WTC11 (cell line): ENCODE measurements at regions not wholly inside any gene's neighbourhood (a gene's known extent, or its start where the extent isn't known, plus 50 kb on each side); places are given as distances from the start of the nearest gene placed in this dataset.

Experiments used
- ATAC-seq: fragments of 200-7000 bp; cut with Tn5 transposase; 2 replicates; pipeline ENCODE4 v1.10.0; 2021; ENCODE audit warnings: mild to moderate bottlenecking, moderate library complexity
- CTCF ChIA-PET: fragments of 300-600 bp; sonication (Branson Sonifier 250); formaldehyde crosslinking; loops from one replicate; lab custom pipeline; 2021; ENCODE audit warnings: antibody characterized with exemption; lab: Charles Lee
- POLR2A ChIA-PET: fragments of 350-600 bp; sonication (Branson Sonifier 250); formaldehyde crosslinking; loops from one replicate; lab custom pipeline; 2021; ENCODE audit warnings: antibody characterized with exemption; lab: Charles Lee
- DNase-seq: peaks from one replicate; pipeline ENCODE4 v3.0.0; 2021; ENCODE audit warnings: low spot score
- H3K27ac Mint-ChIP-seq: 2 replicates; pipeline ENCODE4 v1.8.0; 2021; ENCODE audit warnings: mixed read lengths
- H3K27me3 Mint-ChIP-seq: 2 replicates; pipeline ENCODE4 v1.8.0; 2021; ENCODE audit warnings: low read depth, mild to moderate bottlenecking, moderate library complexity, mixed read lengths
- H3K36me3 Mint-ChIP-seq: 2 replicates; pipeline ENCODE4 v1.8.0; 2021; ENCODE audit warnings: mixed read lengths
- H3K4me1 Mint-ChIP-seq: 2 replicates; pipeline ENCODE4 v1.8.0; 2022; ENCODE audit warnings: mixed read lengths
- H3K4me3 Mint-ChIP-seq: 2 replicates; pipeline ENCODE4 v1.8.0; 2021; ENCODE audit warnings: mild to moderate bottlenecking, moderate library complexity, mixed read lengths
- H3K9me3 Mint-ChIP-seq: 2 replicates; pipeline ENCODE4 v1.8.0; 2021; ENCODE audit warnings: mixed read lengths
- ATF3 ChIP-seq: sonication (generic); formaldehyde crosslinking; conservative IDR thresholded peaks from 2 replicates; pipeline ENCODE4 v1.8.1; 2022; ENCODE audit warnings: mild to moderate bottlenecking, missing genetic modification reagents
- CREB1 ChIP-seq: sonication (generic); formaldehyde crosslinking; IDR thresholded peaks from 2 replicates; pipeline ENCODE4 v1.8.0; 2023; ENCODE audit warnings: mild to moderate bottlenecking, missing genetic modification reagents
- EMX1 ChIP-seq: fragments of 250-450 bp; sonication (Bioruptor Pico); IDR thresholded peaks from 2 replicates; pipeline ENCODE4 v1.8.0; 2021; ENCODE audit warnings: mild to moderate bottlenecking
- ESRRA ChIP-seq: sonication (generic); formaldehyde crosslinking; IDR thresholded peaks from 2 replicates; pipeline ENCODE4 v1.8.1; 2022; ENCODE audit warnings: mild to moderate bottlenecking, missing genetic modification reagents, borderline replicate concordance
- FOXJ3 ChIP-seq: sonication (generic); formaldehyde crosslinking; IDR thresholded peaks from 2 replicates; pipeline ENCODE4 v1.9.0; 2021; ENCODE audit warnings: missing genetic modification reagents, mild to moderate bottlenecking, borderline replicate concordance
- GTF2I ChIP-seq: fragments of 250-450 bp; sonication (Bioruptor Pico); conservative IDR thresholded peaks from 2 replicates; pipeline ENCODE4 v1.4.0; 2021; ENCODE audit warnings: mild to moderate bottlenecking
- IRF2 ChIP-seq: sonication (generic); formaldehyde crosslinking; IDR thresholded peaks from 2 replicates; pipeline ENCODE4 v1.8.0; 2022; ENCODE audit warnings: low read depth, missing genetic modification reagents, borderline replicate concordance
- JUN ChIP-seq: sonication (generic); formaldehyde crosslinking; IDR thresholded peaks from 2 replicates; pipeline ENCODE4 v1.8.0; 2023; ENCODE audit warnings: mild to moderate bottlenecking, missing genetic modification reagents
- KAT7 ChIP-seq: sonication (generic); formaldehyde crosslinking; IDR thresholded peaks from 2 replicates; pipeline ENCODE4 v1.8.1; 2023; ENCODE audit warnings: missing genetic modification reagents, mild to moderate bottlenecking, borderline replicate concordance
- MXD4 ChIP-seq: fragments of 250-450 bp; sonication (Bioruptor Pico); IDR thresholded peaks from 2 replicates; pipeline ENCODE4 v1.8.0; 2021; ENCODE audit warnings: mild to moderate bottlenecking, moderate library complexity, borderline replicate concordance
- MYBL2 ChIP-seq: sonication (generic); formaldehyde crosslinking; IDR thresholded peaks from 2 replicates; pipeline ENCODE4 v1.8.1; 2023; ENCODE audit warnings: mild to moderate bottlenecking, moderate library complexity, missing genetic modification reagents
- NFYB ChIP-seq: sonication (generic); formaldehyde crosslinking; conservative IDR thresholded peaks from 2 replicates; pipeline ENCODE4 v1.8.0; 2022; ENCODE audit warnings: low read depth, missing genetic modification reagents
- NR1H2 ChIP-seq: sonication (generic); formaldehyde crosslinking; IDR thresholded peaks from 2 replicates; pipeline ENCODE4 v1.9.0; 2021; ENCODE audit warnings: mild to moderate bottlenecking, moderate library complexity, missing genetic modification reagents
- OVOL2 ChIP-seq: fragments of 250-450 bp; sonication (Bioruptor Pico); IDR thresholded peaks from 2 replicates; pipeline ENCODE4 v1.9.0; 2021; ENCODE audit warnings: mild to moderate bottlenecking, borderline replicate concordance
- RORB ChIP-seq: fragments of 250-450 bp; sonication (Bioruptor Pico); IDR thresholded peaks from 2 replicates; pipeline ENCODE4 v1.9.0; 2021; ENCODE audit warnings: mild to moderate bottlenecking
- SP1 ChIP-seq: sonication (generic); formaldehyde crosslinking; conservative IDR thresholded peaks from 2 replicates; pipeline ENCODE4 v1.8.1; 2022; ENCODE audit warnings: missing genetic modification reagents
- TCF7 ChIP-seq: sonication (generic); formaldehyde crosslinking; IDR thresholded peaks from 2 replicates; pipeline ENCODE4 v1.8.0; 2022; ENCODE audit warnings: mild to moderate bottlenecking, low read depth, missing genetic modification reagents, moderate library complexity
- TP53 ChIP-seq: sonication (generic); formaldehyde crosslinking; IDR thresholded peaks from 2 replicates; pipeline ENCODE4 v1.8.1; 2023; ENCODE audit warnings: mild to moderate bottlenecking, missing genetic modification reagents
- ZSCAN18 ChIP-seq: fragments of 250-450 bp; sonication (Bioruptor Pico); IDR thresholded peaks from 2 replicates; pipeline ENCODE4 v2.1.2; 2022; ENCODE audit warnings: mild to moderate bottlenecking, moderate library complexity
- TF ChIP-seq, protein P1 (sequence below): fragments of 250-450 bp; sonication (Bioruptor Pico); IDR thresholded peaks from 2 replicates; pipeline ENCODE4 v1.9.0; 2021; ENCODE audit warnings: mild to moderate bottlenecking, borderline replicate concordance
- TF ChIP-seq, protein P2 (sequence below): sonication (generic); formaldehyde crosslinking; IDR thresholded peaks from 2 replicates; pipeline ENCODE4 v1.8.0; 2023; ENCODE audit warnings: missing genetic modification reagents
- TF ChIP-seq, protein P3 (sequence below): fragments of 250-450 bp; sonication (Bioruptor Pico); conservative IDR thresholded peaks from 2 replicates; pipeline ENCODE4 v1.9.0; 2021; ENCODE audit warnings: mild to moderate bottlenecking
- TF ChIP-seq, protein P4 (sequence below): sonication (generic); formaldehyde crosslinking; IDR thresholded peaks from 2 replicates; pipeline ENCODE4 v1.8.1; 2023; ENCODE audit warnings: mild to moderate bottlenecking, missing genetic modification reagents, borderline replicate concordance

- CTCF ChIA-PET = no interaction called here
- ATAC-seq (no peak), DNase-seq (no peak)
- peaks cover 25% of the 10 kb centered on the region for H3K9me3 Mint-ChIP-seq
- no peak overlapping the region for H3K4me3 Mint-ChIP-seq
- H3K27ac Mint-ChIP-seq = no peak overlapping the region
- TF ChIP-seq ZSCAN18 (CRISPR knock-in tag) (no peak), OVOL2 (CRISPR knock-in tag) (no peak), ESRRA (no peak), KAT7 (CRISPR knock-in tag) (no peak), MYBL2 (CRISPR knock-in tag) (no peak), TP53 (CRISPR knock-in tag) (no peak), EMX1 (CRISPR knock-in tag) (no peak), SP1 (CRISPR knock-in tag) (no peak), MXD4 (no peak)
- TF ChIP-seq, protein P1, sequence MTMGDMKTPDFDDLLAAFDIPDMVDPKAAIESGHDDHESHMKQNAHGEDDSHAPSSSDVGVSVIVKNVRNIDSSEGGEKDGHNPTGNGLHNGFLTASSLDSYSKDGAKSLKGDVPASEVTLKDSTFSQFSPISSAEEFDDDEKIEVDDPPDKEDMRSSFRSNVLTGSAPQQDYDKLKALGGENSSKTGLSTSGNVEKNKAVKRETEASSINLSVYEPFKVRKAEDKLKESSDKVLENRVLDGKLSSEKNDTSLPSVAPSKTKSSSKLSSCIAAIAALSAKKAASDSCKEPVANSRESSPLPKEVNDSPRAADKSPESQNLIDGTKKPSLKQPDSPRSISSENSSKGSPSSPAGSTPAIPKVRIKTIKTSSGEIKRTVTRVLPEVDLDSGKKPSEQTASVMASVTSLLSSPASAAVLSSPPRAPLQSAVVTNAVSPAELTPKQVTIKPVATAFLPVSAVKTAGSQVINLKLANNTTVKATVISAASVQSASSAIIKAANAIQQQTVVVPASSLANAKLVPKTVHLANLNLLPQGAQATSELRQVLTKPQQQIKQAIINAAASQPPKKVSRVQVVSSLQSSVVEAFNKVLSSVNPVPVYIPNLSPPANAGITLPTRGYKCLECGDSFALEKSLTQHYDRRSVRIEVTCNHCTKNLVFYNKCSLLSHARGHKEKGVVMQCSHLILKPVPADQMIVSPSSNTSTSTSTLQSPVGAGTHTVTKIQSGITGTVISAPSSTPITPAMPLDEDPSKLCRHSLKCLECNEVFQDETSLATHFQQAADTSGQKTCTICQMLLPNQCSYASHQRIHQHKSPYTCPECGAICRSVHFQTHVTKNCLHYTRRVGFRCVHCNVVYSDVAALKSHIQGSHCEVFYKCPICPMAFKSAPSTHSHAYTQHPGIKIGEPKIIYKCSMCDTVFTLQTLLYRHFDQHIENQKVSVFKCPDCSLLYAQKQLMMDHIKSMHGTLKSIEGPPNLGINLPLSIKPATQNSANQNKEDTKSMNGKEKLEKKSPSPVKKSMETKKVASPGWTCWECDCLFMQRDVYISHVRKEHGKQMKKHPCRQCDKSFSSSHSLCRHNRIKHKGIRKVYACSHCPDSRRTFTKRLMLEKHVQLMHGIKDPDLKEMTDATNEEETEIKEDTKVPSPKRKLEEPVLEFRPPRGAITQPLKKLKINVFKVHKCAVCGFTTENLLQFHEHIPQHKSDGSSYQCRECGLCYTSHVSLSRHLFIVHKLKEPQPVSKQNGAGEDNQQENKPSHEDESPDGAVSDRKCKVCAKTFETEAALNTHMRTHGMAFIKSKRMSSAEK = no peak
- TF ChIP-seq, all 79 proteins: peak for 0
- Mint-ChIP-seq H3K27me3 (peaks cover 31% of the 10 kb centered on the region), H3K36me3 (peaks cover 20% of the 10 kb centered on the region), H3K4me1 (peaks cover 25% of the 10 kb centered on the region)
- POLR2A ChIA-PET = no interaction called here
These were observed 54.3 kb upstream of the ITGA6 start for GRCh38 chr2:172373076-172373475.

DNA sequence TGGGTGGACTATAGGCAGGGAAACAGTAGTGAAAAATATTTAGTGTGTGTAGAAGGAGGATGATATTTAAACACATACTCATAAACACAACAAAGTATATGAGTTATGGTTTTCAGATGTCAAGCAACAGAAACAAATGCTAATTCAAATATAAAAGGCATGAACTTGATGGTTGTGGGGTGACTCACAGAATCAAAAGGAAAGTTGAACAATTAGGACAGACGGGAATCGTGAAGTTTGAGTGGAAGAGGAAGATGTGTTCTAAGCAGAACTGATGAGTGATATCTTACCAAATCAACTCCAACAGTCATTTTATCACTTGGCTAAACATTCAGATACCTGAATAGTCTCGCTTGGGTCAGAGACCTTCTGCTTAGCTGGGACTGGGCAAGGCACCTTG, 53.6 kb upstream of the ITGA6 start:
- POLR2A ChIA-PET = no interaction called here
- Mint-ChIP-seq H3K27ac (no peak overlapping the region), H3K4me1 (peaks cover 32% of the 10 kb centered on the region), H3K9me3 (peaks cover 24% of the 10 kb centered on the region), H3K4me3 (no peak overlapping the region), H3K36me3 (peaks cover 19% of the 10 kb centered on the region), H3K27me3 (peaks cover 37% of the 10 kb centered on the region)
- CTCF ChIA-PET = no interaction called here
- no peak for DNase-seq
- no peak for ATAC-seq
- no peak for TF ChIP-seq RORB (CRISPR knock-in tag)
- TF ChIP-seq JUN (CRISPR knock-in tag) = no peak
- TF ChIP-seq FOXJ3 (CRISPR knock-in tag) = no peak
- TF ChIP-seq, protein P2, sequence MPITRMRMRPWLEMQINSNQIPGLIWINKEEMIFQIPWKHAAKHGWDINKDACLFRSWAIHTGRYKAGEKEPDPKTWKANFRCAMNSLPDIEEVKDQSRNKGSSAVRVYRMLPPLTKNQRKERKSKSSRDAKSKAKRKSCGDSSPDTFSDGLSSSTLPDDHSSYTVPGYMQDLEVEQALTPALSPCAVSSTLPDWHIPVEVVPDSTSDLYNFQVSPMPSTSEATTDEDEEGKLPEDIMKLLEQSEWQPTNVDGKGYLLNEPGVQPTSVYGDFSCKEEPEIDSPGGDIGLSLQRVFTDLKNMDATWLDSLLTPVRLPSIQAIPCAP (CRISPR knock-in tag) = no peak
- TF ChIP-seq IRF2 (CRISPR knock-in tag) = no peak
- TF ChIP-seq, protein P3, sequence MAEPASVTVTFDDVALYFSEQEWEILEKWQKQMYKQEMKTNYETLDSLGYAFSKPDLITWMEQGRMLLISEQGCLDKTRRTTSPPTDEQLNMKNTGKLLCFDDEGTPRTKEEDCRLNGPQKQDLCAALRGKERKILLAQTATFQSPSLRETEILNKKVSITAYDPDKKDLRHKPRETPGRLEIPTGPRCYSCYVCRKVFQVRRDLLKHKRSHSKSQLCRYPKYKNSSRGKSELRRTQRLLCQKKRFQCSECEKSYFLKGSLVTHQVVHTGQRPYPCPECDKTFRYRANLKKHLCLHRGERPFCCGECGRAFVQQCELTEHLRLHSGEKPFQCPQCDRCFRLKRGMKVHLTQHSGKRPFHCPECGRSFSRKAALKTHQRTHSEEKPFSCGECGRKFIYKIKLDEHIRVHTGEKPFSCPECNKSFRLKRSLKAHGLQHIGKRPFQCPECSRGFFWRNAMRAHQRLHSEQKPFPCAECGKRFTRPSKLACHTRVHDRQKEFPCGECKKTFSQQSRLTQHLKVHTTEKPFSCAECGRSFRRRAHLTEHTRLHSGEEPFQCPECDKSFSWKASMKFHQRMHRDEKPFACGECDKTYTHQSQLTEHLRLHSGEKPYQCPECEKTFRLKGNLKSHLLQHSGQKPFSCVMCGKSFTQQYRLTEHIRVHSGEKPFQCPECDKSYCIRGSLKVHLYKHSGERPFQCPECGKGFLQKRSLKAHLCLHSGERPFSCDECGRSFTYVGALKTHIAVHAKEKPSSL (CRISPR knock-in tag) = no peak
- TF ChIP-seq, protein P4, sequence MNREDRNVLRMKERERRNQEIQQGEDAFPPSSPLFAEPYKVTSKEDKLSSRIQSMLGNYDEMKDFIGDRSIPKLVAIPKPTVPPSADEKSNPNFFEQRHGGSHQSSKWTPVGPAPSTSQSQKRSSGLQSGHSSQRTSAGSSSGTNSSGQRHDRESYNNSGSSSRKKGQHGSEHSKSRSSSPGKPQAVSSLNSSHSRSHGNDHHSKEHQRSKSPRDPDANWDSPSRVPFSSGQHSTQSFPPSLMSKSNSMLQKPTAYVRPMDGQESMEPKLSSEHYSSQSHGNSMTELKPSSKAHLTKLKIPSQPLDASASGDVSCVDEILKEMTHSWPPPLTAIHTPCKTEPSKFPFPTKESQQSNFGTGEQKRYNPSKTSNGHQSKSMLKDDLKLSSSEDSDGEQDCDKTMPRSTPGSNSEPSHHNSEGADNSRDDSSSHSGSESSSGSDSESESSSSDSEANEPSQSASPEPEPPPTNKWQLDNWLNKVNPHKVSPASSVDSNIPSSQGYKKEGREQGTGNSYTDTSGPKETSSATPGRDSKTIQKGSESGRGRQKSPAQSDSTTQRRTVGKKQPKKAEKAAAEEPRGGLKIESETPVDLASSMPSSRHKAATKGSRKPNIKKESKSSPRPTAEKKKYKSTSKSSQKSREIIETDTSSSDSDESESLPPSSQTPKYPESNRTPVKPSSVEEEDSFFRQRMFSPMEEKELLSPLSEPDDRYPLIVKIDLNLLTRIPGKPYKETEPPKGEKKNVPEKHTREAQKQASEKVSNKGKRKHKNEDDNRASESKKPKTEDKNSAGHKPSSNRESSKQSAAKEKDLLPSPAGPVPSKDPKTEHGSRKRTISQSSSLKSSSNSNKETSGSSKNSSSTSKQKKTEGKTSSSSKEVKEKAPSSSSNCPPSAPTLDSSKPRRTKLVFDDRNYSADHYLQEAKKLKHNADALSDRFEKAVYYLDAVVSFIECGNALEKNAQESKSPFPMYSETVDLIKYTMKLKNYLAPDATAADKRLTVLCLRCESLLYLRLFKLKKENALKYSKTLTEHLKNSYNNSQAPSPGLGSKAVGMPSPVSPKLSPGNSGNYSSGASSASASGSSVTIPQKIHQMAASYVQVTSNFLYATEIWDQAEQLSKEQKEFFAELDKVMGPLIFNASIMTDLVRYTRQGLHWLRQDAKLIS = no peak
- no peak for TF ChIP-seq ZSCAN18 (CRISPR knock-in tag)
- TF ChIP-seq GTF2I (CRISPR knock-in tag) = no peak
- TF ChIP-seq ATF3 (CRISPR knock-in tag) = no peak
- TF ChIP-seq TCF7 = no peak
- TF ChIP-seq NR1H2 (CRISPR knock-in tag) = no peak
- TF ChIP-seq CREB1 (CRISPR knock-in tag) = no peak
- TF ChIP-seq NFYB (CRISPR knock-in tag) = no peak
